Endothelial cell of umbilical vein (primary cell): ENCODE measurements at regions not wholly inside any gene's neighbourhood (a gene's known extent, or its start where the extent isn't known, plus 50 kb on each side); places are given as distances from the start of the nearest gene placed in this dataset.

Source experiments
- GATA2 ChIP-seq: IDR thresholded peaks from 2 replicates; pipeline ENCODE4 v1.7.0; 2011; ENCODE audit warnings: low read depth, mild to moderate bottlenecking, moderate library complexity, mixed read lengths, low read length; ENCODE audit not compliant: insufficient read length, insufficient read depth
- POLR2A ChIP-seq: IDR thresholded peaks from 2 replicates; pipeline ENCODE4 v1.6.1; 2012; ENCODE audit warnings: low read depth, mild to moderate bottlenecking, control low read depth, low read length
- POLR2AphosphoS5 ChIP-seq: IDR thresholded peaks from 2 replicates; pipeline ENCODE4 v1.6.1; 2012; ENCODE audit warnings: low read depth, mild to moderate bottlenecking, control low read depth, low read length, moderate library complexity; ENCODE audit not compliant: insufficient read depth
- TF ChIP-seq, protein P1 (sequence below), 2 donors: IDR thresholded peaks; 1 replicate in 1 of 2; 2 replicates in 1 of 2; pipeline ENCODE4 v1.5.1; 2011; ENCODE audit warnings: low read length in 2 of 2, mild to moderate bottlenecking in 2 of 2, moderate library complexity in 2 of 2, control low read depth in 1 of 2, inconsistent platforms in 1 of 2, low read depth in 1 of 2; ENCODE audit not compliant: insufficient read depth in 1 of 2; ENCODE audit errors: extremely low read depth in 1 of 2

- TF ChIP-seq, protein P1, sequence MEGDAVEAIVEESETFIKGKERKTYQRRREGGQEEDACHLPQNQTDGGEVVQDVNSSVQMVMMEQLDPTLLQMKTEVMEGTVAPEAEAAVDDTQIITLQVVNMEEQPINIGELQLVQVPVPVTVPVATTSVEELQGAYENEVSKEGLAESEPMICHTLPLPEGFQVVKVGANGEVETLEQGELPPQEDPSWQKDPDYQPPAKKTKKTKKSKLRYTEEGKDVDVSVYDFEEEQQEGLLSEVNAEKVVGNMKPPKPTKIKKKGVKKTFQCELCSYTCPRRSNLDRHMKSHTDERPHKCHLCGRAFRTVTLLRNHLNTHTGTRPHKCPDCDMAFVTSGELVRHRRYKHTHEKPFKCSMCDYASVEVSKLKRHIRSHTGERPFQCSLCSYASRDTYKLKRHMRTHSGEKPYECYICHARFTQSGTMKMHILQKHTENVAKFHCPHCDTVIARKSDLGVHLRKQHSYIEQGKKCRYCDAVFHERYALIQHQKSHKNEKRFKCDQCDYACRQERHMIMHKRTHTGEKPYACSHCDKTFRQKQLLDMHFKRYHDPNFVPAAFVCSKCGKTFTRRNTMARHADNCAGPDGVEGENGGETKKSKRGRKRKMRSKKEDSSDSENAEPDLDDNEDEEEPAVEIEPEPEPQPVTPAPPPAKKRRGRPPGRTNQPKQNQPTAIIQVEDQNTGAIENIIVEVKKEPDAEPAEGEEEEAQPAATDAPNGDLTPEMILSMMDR (IDR thresholded peaks at IDR 0.05; ENCODE audit: extremely low read depth in 1 of 2, insufficient read depth in 1 of 2, low read depth in 1 of 2, low read length in 2 of 2) = no peak
- TF ChIP-seq POLR2A = no peak
- TF ChIP-seq GATA2 = no peak
- no peak for TF ChIP-seq POLR2AphosphoS5
These were observed 253.2 kb downstream of the BMP4 start for GRCh38 chr14:53703457-53703856.
